Fibroblast of lung (primary cell): ENCODE measurements at regions not wholly inside any gene's neighbourhood (a gene's known extent, or its start where the extent isn't known, plus 50 kb on each side); places are given as distances from the start of the nearest gene placed in this dataset.

Experiments
- CTCF ChIP-seq, 2 donors: IDR thresholded peaks in 1 of 2; conservative IDR thresholded peaks in 1 of 2; 1 replicate in 1 of 2; 2 replicates in 1 of 2; pipeline ENCODE4 v1.5.1; 2011 to 2012; ENCODE audit warnings: low read length in 2 of 2, control low read depth in 1 of 2, inconsistent platforms in 1 of 2, low read depth in 1 of 2, mild to moderate bottlenecking in 1 of 2
- EZH2 ChIP-seq: IDR thresholded peaks from 2 replicates; pipeline ENCODE4 v1.5.1; 2012; ENCODE audit warnings: low read length, control low read depth, mild to moderate bottlenecking; ENCODE audit errors: missing control alignments

GRCh38 chr9:110081395-110081794 lies 126.6 kb downstream of the C9orf152 start:
- TF ChIP-seq CTCF (conservative IDR thresholded peaks at IDR 0.05 in 1 of 2, IDR thresholded peaks at IDR 0.05 in 1 of 2; ENCODE audit: low read depth in 1 of 2, low read length in 2 of 2) = no peak
- TF ChIP-seq EZH2 = no peak
